HL-60 (cell line): ENCODE measurements at regions not wholly inside any gene's neighbourhood (a gene's known extent, or its start where the extent isn't known, plus 50 kb on each side); places are given as distances from the start of the nearest gene placed in this dataset.

ENCODE experiments used
- DNase-seq, 2 experiments: peaks; one replicate each; pipeline ENCODE4 v3.0.0-alpha.2; 2010 to 2020; ENCODE audit warnings: low read depth in 1 of 2, low spot score in 1 of 2
- H3K27ac ChIP-seq: fragments of 250-450 bp; sonication (Bioruptor Pico); replicated peaks from 2 replicates; pipeline ENCODE4 v1.5.1; 2020; ENCODE audit warnings: mild to moderate bottlenecking, moderate library complexity
- H3K27me3 ChIP-seq: fragments of 250-450 bp; sonication (Bioruptor Pico); 2 replicates; pipeline ENCODE4 v1.5.1; 2021; ENCODE audit warnings: mild to moderate bottlenecking, moderate library complexity; ENCODE audit not compliant: insufficient read depth, poor library complexity, severe bottlenecking
- H3K4me3 ChIP-seq: replicated peaks from 2 replicates; pipeline ENCODE4 v1.5.1; 2011; ENCODE audit warnings: mild to moderate bottlenecking, control low read depth, low read length; ENCODE audit not compliant: insufficient read depth
- CTCF ChIP-seq: IDR thresholded peaks from one replicate; pipeline ENCODE4 v1.5.1; 2011; ENCODE audit warnings: low read length, control low read depth, inconsistent platforms; ENCODE audit not compliant: insufficient read depth
- GABPA ChIP-seq: IDR thresholded peaks from 2 replicates; pipeline ENCODE4 v1.6.1; 2012; ENCODE audit warnings: low read depth
- POLR2AphosphoS5 ChIP-seq: IDR thresholded peaks from 2 replicates; pipeline ENCODE4 v1.6.1; 2012; ENCODE audit warnings: low read depth
- REST ChIP-seq: IDR thresholded peaks from 2 replicates; pipeline ENCODE4 v1.6.1; 2012; ENCODE audit warnings: low read depth; ENCODE audit not compliant: insufficient replicate concordance
- SPI1 ChIP-seq: IDR thresholded peaks from 2 replicates; pipeline ENCODE4 v1.6.1; 2012; ENCODE audit warnings: low read depth, mild to moderate bottlenecking, borderline replicate concordance

GRCh38 chr11:134519390-134519750 is 107.3 kb upstream of the B3GAT1 start:
- Histone ChIP-seq H3K27ac (no peak overlapping the region), H3K27me3 (no peaks in the 10 kb centered on the region), H3K4me3 (no peak overlapping the region)
- DNase-seq: no peak
- TF ChIP-seq GABPA: no peak
- TF ChIP-seq CTCF: no peak
- TF ChIP-seq SPI1: no peak
- no peak for TF ChIP-seq REST
- no peak for TF ChIP-seq POLR2AphosphoS5

- DNase-seq: no peak
- no peak overlapping the region for H3K27ac ChIP-seq
- no peaks in the 10 kb centered on the region for H3K27me3 ChIP-seq
- no peak for TF ChIP-seq GABPA
- no peak for TF ChIP-seq SPI1
- no peak for TF ChIP-seq CTCF
- no peak for TF ChIP-seq REST
- no peak for TF ChIP-seq POLR2AphosphoS5
- H3K4me3 ChIP-seq: no peak overlapping the region
These were observed 106.8 kb upstream of the B3GAT1 start for GRCh38 chr11:134518616-134519389.

- DNase-seq: no peak
- no peak overlapping the region for H3K4me3 ChIP-seq
- no peaks in the 10 kb centered on the region for H3K27me3 ChIP-seq
- no peak for TF ChIP-seq POLR2AphosphoS5
- TF ChIP-seq GABPA: no peak
- no peak for TF ChIP-seq CTCF
- TF ChIP-seq SPI1: no peak
- no peak for TF ChIP-seq REST
- no peak overlapping the region for H3K27ac ChIP-seq
These were observed 105.7 kb upstream of the B3GAT1 start for GRCh38 chr11:134517621-134518293.
